HG03442 (cell line): ENCODE measurements at regions not wholly inside any gene's neighbourhood (a gene's known extent, or its start where the extent isn't known, plus 50 kb on each side); places are given as distances from the start of the nearest gene placed in this dataset.
"Not testable (repeated sequence)": the region's sequence is repeated elsewhere in the genome, so short reads cannot be mapped to it uniquely, and the experiment has no call there.

Experiments used
- ATAC-seq: cut with Tn5 transposase; IDR thresholded peaks from one replicate; pipeline ENCODE4 v1.9.1; 2021; ENCODE audit warnings: mild to moderate bottlenecking, moderate library complexity; ENCODE audit not compliant: unreplicated experiment

GRCh38 chr3:181279239-181279565 lies 289.7 kb upstream of the DNAJC19 start:
- ATAC-seq, result no peak

GRCh38 chr3:181278468-181279238 lies 289.1 kb upstream of the DNAJC19 start:
- no peak for ATAC-seq

GRCh38 chr3:181276358-181276896 lies 286.9 kb upstream of the DNAJC19 start:
- ATAC-seq, result no peak

GRCh38 chr3:181274025-181274424 lies 284.5 kb upstream of the DNAJC19 start:
- no peak for ATAC-seq

- no peak for ATAC-seq
These were observed 277.8 kb upstream of the DNAJC19 start for GRCh38 chr3:181267312-181267711.

- peak; percentile 90 for ATAC-seq
These were observed 276.3 kb upstream of the DNAJC19 start for GRCh38 chr3:181265750-181266333.

- peak; percentile 34 for ATAC-seq
These were observed 274.9 kb upstream of the DNAJC19 start for GRCh38 chr3:181264486-181264885.

GRCh38 chr3:181253796-181254195 lies 264.3 kb upstream of the DNAJC19 start:
- ATAC-seq, result no peak

- ATAC-seq, result no peak
These were observed 263.1 kb upstream of the DNAJC19 start for GRCh38 chr3:181252631-181253030.

GRCh38 chr3:181250714-181251113 lies 261.2 kb upstream of the DNAJC19 start:
- no peak for ATAC-seq

- ATAC-seq, result no peak
These were observed 249.9 kb upstream of the DNAJC19 start for GRCh38 chr3:181239441-181239840.

- ATAC-seq, result no peak
These were observed 240.7 kb upstream of the DNAJC19 start for GRCh38 chr3:181230258-181230657.

- ATAC-seq, result no peak
These were observed 223.8 kb upstream of the DNAJC19 start for GRCh38 chr3:181213347-181213746.

GRCh38 chr3:181212271-181212670 lies 222.7 kb upstream of the DNAJC19 start:
- no peak for ATAC-seq

GRCh38 chr3:181210275-181210674 lies 220.7 kb upstream of the DNAJC19 start:
- ATAC-seq, result no peak

- no peak for ATAC-seq
These were observed 200.0 kb upstream of the DNAJC19 start for GRCh38 chr3:181189556-181189955.

GRCh38 chr3:181183764-181184163 lies 194.2 kb upstream of the DNAJC19 start:
- no peak for ATAC-seq

GRCh38 chr3:181183057-181183456 lies 193.5 kb upstream of the DNAJC19 start:
- not testable (repeated sequence) for ATAC-seq

- ATAC-seq, result no peak
These were observed 189.5 kb upstream of the DNAJC19 start for GRCh38 chr3:181178991-181179390.

GRCh38 chr3:181176601-181177000 lies 187.1 kb upstream of the DNAJC19 start:
- ATAC-seq, result peak; percentile 54

GRCh38 chr3:181174676-181175233 lies 185.2 kb upstream of the DNAJC19 start:
- no peak for ATAC-seq

- no peak for ATAC-seq
These were observed 184.5 kb upstream of the DNAJC19 start for GRCh38 chr3:181174022-181174421.
